Hematopoietic multipotent progenitor cell treated with erythropoietin and hydrocortisone succinate and interleukin-3 and kit ligand, for 8 days (in vitro differentiated cells): ENCODE measurements at regions not wholly inside any gene's neighbourhood (a gene's known extent, or its start where the extent isn't known, plus 50 kb on each side); places are given as distances from the start of the nearest gene placed in this dataset.

ENCODE experiments used
- DNase-seq: peaks from one replicate; pipeline ENCODE4 v3.0.0-alpha.2; 2015

- DNase-seq: no peak
These were observed 679.7 kb upstream of the RAB6C start for GRCh38 chr2:129299756-129300155.

- DNase-seq: no peak
These were observed 679.0 kb upstream of the RAB6C start for GRCh38 chr2:129300456-129300855.

DNA sequence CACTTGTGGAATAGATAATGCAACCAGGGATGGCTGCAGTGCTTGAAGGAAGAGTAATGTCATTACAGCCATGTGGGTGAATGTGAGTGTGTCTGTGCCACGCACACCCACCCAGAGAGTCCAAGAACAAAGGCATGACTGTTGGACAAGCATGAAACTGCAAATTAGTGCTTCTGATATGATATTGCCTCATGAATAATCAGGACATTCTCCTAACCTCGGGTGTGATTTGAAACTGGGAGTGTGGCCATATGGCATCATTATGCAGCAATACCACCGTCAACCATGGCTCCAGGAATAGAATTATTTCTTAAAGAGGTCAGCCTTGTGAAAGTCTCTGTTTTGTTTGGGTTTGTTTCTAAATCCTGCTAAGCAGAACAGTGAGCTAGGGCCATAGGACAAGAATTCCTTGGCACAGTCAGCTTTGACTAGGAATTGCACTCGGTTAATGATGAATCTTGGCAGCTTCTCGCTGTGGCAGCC is 678.0 kb upstream of the RAB6C start:
- no peak for DNase-seq

GRCh38 chr2:129302106-129302505 is 677.4 kb upstream of the RAB6C start:
- no peak for DNase-seq

DNA sequence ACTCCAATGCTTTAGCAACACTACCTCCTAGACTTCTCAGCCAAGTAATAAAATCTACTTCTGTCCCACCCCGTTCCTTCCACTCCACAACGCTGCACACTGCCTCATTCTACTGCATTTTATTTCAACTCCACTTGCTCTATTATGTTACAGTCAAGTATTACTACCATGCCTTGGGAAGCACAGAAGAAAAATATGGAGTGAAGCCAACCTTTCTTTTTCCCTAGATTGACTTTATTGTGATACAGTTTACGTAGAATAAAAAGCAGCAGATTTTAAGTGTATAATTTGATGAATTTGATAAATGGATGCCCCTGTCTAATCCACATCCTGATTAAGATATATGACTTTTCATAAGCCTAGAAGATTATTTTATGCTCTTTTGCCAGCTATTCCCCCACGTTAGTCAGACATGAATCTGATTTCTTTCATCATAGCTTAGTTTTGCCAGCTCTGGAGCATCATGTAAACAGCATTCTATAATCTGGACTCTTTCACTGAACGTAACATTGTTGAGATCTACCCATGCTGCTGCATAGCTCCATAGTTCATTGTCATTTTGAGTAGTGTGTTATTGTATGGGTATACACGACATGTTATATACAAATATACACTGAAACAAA is 676.8 kb upstream of the RAB6C start:
- DNase-seq: no peak

GRCh38 chr2:129314120-129314519 is 665.3 kb upstream of the RAB6C start:
- no peak for DNase-seq

- DNase-seq: no peak
These were observed 660.7 kb upstream of the RAB6C start for GRCh38 chr2:129318581-129319421.

DNA sequence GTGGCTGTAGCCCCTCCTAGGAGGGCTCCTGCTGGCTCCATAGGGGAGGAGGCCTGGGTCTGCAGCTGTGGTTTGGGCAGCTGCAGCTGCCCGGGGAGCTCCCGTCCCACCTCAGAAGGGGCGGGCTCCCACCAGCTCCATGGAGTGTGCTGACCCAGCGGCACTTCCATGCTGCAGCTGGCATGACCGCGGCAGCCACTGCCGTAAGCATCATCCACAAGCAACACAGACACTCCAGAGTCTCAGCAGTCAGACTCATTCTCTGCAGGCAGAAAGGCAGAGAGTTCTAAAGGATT is 660.1 kb upstream of the RAB6C start:
- no peak for DNase-seq

GRCh38 chr2:129320288-129320687 is 659.2 kb upstream of the RAB6C start:
- no peak for DNase-seq

DNA sequence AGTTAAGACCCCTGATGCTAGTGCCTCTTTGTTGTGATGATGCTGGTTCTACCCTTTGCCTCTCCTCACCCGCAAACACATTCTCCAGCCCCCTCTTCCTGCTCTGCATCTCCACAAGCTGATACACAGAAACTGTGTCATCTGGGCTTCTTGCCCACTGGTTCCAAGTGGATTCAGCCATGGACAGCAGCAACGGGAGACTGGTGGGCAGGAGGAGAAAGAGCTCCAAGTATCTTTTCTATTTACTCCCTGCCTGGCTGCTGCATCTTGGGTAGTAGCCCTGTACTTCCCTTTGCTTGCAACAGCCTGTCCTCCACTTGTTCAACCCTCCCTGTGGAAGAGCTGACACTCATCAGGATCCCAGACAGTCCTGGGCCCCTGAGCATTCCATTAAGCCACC is 655.1 kb upstream of the RAB6C start:
- no peak for DNase-seq

- DNase-seq: no peak
These were observed 654.3 kb upstream of the RAB6C start for GRCh38 chr2:129325151-129325550.

- no peak for DNase-seq
These were observed 649.9 kb upstream of the RAB6C start for GRCh38 chr2:129329574-129329973.

DNA sequence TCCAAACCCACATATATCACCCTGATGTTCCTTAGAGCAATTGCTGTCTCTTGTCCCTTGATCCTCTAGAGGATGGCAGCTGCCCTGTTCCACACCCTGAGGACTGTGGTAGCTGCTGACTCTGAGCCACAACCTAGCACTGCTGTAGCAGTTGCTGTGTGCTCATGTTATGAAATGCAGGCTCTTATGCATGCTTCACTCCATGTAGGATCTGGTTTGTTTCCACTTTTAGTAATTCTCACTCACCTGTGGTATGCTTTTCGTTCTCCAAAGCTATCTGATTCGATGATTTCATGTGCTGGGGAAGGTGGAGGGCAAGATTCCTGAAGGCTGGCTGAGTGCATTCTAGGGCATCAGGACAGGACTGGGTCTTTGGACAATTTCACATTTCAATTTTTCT is 649.0 kb upstream of the RAB6C start:
- no peak for DNase-seq

DNA sequence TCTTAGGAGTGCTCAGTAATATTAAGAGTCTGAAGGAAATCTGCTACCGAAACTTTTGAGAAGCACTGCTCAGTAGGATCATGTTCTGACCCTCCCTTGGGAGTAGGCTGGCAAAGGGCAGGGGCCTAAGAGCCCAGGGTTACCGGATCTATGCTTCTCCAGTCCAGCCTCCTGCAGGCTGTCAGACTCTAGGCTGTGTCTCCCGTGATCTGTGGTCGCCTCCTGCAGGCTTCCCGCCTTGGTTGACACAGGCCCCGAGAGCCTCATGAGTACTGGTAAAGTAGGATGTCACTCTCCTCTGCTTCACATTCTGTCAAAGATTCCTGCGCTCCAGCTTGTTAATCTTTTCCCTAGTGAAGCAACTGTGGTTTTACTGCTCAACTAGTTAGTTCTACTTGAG is 647.8 kb upstream of the RAB6C start:
- no peak for DNase-seq

- no peak for DNase-seq
These were observed 645.3 kb upstream of the RAB6C start for GRCh38 chr2:129334128-129334527.

DNA sequence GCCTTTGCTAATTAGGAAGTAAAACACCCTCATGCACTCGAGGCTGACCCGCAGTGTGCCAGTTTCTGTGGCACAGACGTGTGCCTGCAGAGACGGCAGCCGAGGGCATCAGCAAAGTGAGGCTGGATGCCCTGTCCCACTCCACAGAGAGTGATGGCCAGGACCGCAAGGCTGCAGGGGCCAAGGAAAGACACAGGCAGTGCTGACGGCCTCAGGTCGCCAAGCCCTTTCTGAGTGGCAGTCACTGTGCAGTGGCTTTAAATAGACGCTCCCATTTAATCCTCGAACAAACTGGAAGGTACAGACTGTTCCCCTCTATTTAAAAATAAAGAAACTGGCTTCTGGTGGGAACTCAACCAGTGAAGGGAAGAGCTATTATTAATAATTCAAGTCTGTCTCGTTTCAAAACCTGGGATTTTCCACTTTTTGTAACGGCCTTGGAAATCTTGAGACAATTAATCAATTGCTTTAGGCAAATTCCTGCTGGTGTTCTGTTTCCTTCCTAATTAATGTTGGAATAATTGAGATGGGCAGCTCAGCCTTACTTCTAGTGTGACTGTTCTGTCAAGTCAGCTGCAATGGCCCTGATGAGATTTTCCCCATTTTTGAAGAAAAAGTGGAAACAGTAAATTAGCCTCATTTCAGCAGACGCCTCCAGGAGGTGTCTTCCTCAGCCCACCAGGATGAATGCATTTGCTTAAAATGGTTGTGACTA is 644.6 kb upstream of the RAB6C start:
- no peak for DNase-seq

DNA sequence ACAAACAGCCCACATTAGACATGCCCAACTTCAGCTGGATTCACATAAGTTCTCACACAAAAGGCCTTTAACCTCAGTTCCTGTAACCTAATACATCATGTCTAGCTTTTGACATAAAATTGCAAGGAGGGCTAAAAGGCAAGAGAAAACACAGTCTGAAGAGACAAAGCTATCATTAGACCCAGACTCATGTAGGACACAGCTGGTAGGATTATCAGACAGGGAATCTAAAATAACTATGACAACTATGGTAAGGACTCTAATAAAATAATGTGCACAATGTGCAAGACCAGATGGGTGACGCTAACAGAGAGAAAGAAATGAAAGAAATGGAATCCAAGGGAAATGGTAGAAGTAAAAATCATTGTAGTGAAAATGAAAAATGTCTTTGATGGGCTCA is 643.2 kb upstream of the RAB6C start:
- DNase-seq: no peak

DNA sequence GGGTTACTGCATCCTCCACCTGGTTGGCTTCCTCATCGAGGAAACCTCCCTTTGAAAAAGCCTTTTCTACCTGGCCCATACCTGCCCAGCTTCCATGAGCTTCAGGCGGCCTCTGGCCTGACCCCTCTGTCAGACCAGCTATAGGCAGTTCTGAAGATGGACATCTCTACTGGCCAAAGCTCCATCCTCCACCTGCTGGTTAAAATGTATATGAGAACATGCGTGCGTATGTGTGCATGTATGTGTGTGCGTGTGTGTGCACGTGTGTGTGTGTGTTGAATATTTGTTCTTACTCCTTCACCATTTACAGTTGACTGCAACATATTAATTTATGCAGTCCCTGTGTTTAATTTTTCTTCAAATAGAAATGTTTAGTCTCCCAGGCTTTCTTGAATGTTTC is 642.4 kb upstream of the RAB6C start:
- DNase-seq: no peak

DNA sequence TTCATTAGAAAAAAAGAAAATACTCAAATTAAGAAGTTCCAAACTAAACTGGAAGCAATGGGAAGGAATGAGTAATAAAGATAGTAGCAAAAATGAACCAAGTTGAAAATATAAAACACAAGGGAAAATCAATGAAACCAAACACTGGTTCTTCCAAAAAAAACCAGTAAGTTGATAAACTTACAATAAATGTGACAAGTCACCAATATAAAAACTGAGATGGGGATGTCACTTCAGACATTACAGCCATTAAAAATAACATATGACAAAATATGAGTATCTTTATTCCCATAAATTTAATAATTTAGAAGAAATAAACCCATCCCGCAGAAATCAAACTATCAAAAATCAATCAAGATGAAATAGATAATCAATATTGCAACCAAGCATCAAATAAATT is 633.9 kb upstream of the RAB6C start:
- no peak for DNase-seq

DNA sequence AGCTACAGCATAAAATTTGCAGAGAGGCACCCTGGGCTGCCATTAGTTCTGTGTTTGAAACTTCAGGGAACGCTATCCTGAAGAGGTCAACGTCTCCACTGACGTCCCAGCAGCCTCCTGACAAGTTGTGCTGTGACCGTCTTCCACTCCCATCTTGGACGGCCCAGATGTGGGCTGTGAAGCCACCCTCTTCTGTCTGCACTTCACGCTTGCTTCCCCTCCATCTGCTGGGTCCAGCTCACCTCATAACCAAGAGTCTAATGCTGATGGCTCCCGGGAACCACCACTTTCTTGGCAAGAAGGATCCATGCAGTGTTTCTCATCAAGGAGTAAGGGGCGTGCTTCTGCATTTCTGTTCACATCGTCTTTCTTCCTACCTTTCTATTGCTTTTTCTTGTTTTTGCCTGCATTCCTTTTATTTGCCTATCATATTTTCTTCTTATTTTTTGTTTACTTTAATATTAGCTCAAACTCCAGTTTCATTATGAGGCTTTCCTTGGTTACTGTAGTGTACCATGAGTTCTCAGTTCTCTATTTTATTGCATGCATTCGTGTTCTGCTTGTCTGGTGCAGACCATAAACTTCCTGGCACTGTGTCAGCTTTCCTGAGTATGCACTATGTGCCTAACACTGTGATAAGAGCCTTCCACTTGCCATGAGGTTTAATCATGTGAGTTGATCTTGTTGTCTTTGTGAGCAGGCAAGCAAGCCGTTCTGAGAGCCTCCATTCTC is 631.8 kb upstream of the RAB6C start:
- peak; percentile 81 for DNase-seq

DNA sequence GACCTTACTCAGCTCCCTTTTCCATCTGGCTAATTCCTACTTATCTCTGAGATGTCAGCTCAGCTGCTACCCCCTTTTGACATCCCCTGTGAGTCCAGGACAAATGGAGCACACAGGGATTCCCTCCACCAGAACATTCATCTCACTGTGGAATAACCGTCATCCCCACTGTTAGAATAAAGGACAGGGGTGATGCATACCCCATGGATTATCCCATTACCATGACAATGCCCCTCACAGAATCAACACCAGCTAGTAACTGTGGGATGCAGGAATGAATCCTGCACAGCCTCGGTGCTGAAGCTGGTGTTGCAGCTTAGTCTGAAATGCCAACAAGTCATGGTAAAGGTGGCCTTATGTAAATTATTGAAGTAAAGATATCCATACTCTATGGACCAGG is 624.8 kb upstream of the RAB6C start:
- DNase-seq: no peak

DNA sequence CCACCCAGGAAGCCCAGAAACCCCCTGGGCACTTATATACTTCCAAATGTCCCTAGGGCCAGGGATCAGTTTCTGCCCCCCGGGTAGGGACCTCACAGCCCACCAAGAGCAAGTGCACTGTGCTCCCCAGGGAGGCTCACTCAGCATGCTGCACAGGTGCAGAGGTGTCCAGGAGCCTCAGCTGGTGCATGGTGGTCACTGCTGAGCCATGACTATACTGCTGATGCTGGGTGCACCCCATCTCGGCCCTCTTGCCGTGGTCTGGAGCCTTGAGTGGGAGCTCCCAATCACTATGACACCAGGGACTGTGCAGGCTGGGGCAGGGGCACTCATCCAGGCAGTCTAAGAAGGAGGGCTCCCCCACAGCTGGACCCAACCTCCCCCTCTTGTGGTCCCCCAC is 617.8 kb upstream of the RAB6C start:
- DNase-seq: no peak

DNA sequence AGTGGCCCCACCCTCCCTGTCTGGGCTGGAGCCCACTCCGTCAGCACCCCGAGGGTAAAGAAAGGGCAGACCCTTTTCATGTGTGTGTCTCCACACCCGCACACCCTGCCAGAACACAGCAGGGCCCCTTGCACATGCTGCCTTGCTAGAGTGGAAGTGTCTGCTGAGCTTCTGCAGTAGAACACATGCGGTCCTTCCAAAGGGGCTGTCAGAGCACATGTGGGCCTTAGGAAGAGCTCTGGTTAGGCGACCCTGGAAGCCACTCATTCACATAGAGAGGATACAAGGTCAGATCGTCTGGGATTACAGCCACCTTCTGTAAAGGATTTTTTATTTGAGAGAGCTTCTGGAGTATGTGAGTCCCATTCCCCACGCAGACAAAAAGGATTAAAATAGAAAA is 613.2 kb upstream of the RAB6C start:
- no peak for DNase-seq

DNA sequence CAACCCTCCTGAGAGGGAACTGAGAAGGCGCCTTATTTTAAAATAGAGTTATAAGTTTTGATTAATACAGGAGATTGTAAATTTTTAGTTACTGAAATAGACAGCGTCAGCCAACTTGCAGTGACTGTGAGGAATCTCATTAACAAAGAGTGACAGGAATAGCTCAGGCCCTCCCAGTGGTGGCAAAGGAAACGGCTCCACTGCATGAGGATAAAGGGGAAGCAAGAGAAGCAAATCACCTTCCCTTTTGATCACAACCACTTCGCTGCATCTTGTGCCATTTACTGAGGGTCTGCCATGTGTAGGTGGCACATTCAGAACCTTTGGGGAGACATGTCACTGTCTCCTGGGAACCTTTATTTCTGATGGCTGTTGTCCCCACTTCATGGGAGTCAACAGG is 612.4 kb upstream of the RAB6C start:
- DNase-seq: no peak
